Activated T-helper 2 cell treated with anti-CD3 and anti-CD28 coated beads, Interferon-gamma antibody, Interleukin-2, Interleukin-4, amounts not matched to agents 10 μg/mL and 5 μg/mL and 100 μg/mL, durations not matched to agents 14 hours and 24 hours and 36 hours (primary cell): ENCODE measurements at regions not wholly inside any gene's neighbourhood (a gene's known extent, or its start where the extent isn't known, plus 50 kb on each side); places are given as distances from the start of the nearest gene placed in this dataset.
"Not testable (repeated sequence)": the region's sequence is repeated elsewhere in the genome, so short reads cannot be mapped to it uniquely, and the experiment has no call there.

Experiments
- DNase-seq: peaks from one replicate; pipeline ENCODE4 v3.0.0; 2021; ENCODE audit warnings: low spot score
- H3K27ac Mint-ChIP-seq: one replicate; pipeline ENCODE4 v1.8.0; 2021; ENCODE audit warnings: mixed read lengths
- H3K27me3 Mint-ChIP-seq: one replicate; pipeline ENCODE4 v1.8.0; 2021; ENCODE audit warnings: low read depth, mixed read lengths
- H3K36me3 Mint-ChIP-seq: one replicate; pipeline ENCODE4 v1.8.0; 2021; ENCODE audit warnings: low read depth, mixed read lengths
- H3K4me1 Mint-ChIP-seq: one replicate; pipeline ENCODE4 v1.8.0; 2021; ENCODE audit warnings: low read depth, mixed read lengths
- H3K4me3 Mint-ChIP-seq: one replicate; pipeline ENCODE4 v1.8.0; 2021; ENCODE audit warnings: low read depth, mild to moderate bottlenecking, moderate library complexity, mixed read lengths
- H3K9me3 Mint-ChIP-seq: one replicate; pipeline ENCODE4 v1.8.0; 2021; ENCODE audit warnings: mixed read lengths
- intact Hi-C: fragments of 100-400 bp; cut with micrococcal nuclease; formaldehyde crosslinking; loops from one replicate; pipeline ENCODE4 v1.15.1; 2023

- H3K27me3 Mint-ChIP-seq = no peaks in the 10 kb centered on the region
- H3K4me3 Mint-ChIP-seq = no peak overlapping the region
- no peaks in the 10 kb centered on the region for H3K36me3 Mint-ChIP-seq
- no peak for DNase-seq
- H3K9me3 Mint-ChIP-seq = no peaks in the 10 kb centered on the region
- H3K4me1 Mint-ChIP-seq = no peaks in the 10 kb centered on the region
- no peak overlapping the region for H3K27ac Mint-ChIP-seq
- intact Hi-C loops = no loop called here
These were observed 91.6 kb upstream of the DST start for GRCh38 chr6:56734335-56734734.

- Mint-ChIP-seq H3K9me3 (no peaks in the 10 kb centered on the region), H3K4me1 (no peaks in the 10 kb centered on the region), H3K27me3 (no peaks in the 10 kb centered on the region), H3K4me3 (no peak overlapping the region), H3K36me3 (no peaks in the 10 kb centered on the region), H3K27ac (no peak overlapping the region)
- intact Hi-C loops = no loop called here
- DNase-seq = no peak
These were observed 90.6 kb upstream of the DST start for GRCh38 chr6:56733211-56733697.

- no peak overlapping the region for H3K27ac Mint-ChIP-seq
- H3K4me3 Mint-ChIP-seq = no peak overlapping the region
- intact Hi-C loops = no loop called here
- H3K27me3 Mint-ChIP-seq = no peaks in the 10 kb centered on the region
- DNase-seq = no peak
- no peaks in the 10 kb centered on the region for H3K9me3 Mint-ChIP-seq
- H3K36me3 Mint-ChIP-seq = no peaks in the 10 kb centered on the region
- H3K4me1 Mint-ChIP-seq = no peaks in the 10 kb centered on the region
These were observed 89.8 kb upstream of the DST start for GRCh38 chr6:56732517-56732916.

- intact Hi-C loops = no loop called here
- Mint-ChIP-seq H3K4me1 (no peaks in the 10 kb centered on the region), H3K9me3 (no peaks in the 10 kb centered on the region), H3K4me3 (no peak overlapping the region), H3K27me3 (no peaks in the 10 kb centered on the region), H3K36me3 (no peaks in the 10 kb centered on the region), H3K27ac (no peak overlapping the region)
- no peak for DNase-seq
These were observed 88.2 kb upstream of the DST start for GRCh38 chr6:56730663-56731529.

- no peak overlapping the region for H3K4me3 Mint-ChIP-seq
- no peaks in the 10 kb centered on the region for H3K36me3 Mint-ChIP-seq
- no peaks in the 10 kb centered on the region for H3K27me3 Mint-ChIP-seq
- H3K9me3 Mint-ChIP-seq = no peaks in the 10 kb centered on the region
- no peak for DNase-seq
- H3K4me1 Mint-ChIP-seq = no peaks in the 10 kb centered on the region
- intact Hi-C loops = no loop called here
- no peak overlapping the region for H3K27ac Mint-ChIP-seq
These were observed 87.0 kb upstream of the DST start for GRCh38 chr6:56729719-56730118.

- H3K36me3 Mint-ChIP-seq, H3K27ac Mint-ChIP-seq, H3K4me1 Mint-ChIP-seq, H3K9me3 Mint-ChIP-seq, DNase-seq, H3K27me3 Mint-ChIP-seq, intact Hi-C loops, H3K4me3 Mint-ChIP-seq: not testable (repeated sequence)
These were observed 86.5 kb upstream of the DST start for GRCh38 chr6:56729166-56729565.

- H3K4me3 Mint-ChIP-seq = no peak overlapping the region
- H3K4me1 Mint-ChIP-seq = no peaks in the 10 kb centered on the region
- H3K27me3 Mint-ChIP-seq = no peaks in the 10 kb centered on the region
- no peak for DNase-seq
- no peaks in the 10 kb centered on the region for H3K36me3 Mint-ChIP-seq
- H3K9me3 Mint-ChIP-seq = no peaks in the 10 kb centered on the region
- no peak overlapping the region for H3K27ac Mint-ChIP-seq
- intact Hi-C loops = no loop called here
These were observed 84.6 kb upstream of the DST start for GRCh38 chr6:56727097-56727850.

GRCh38 chr6:56725254-56725653 is 82.6 kb upstream of the DST start:
- H3K9me3 Mint-ChIP-seq = no peaks in the 10 kb centered on the region
- no peaks in the 10 kb centered on the region for H3K36me3 Mint-ChIP-seq
- no peaks in the 10 kb centered on the region for H3K4me1 Mint-ChIP-seq
- DNase-seq = no peak
- intact Hi-C loops = no loop called here
- H3K27ac Mint-ChIP-seq = no peak overlapping the region
- no peak overlapping the region for H3K4me3 Mint-ChIP-seq
- no peaks in the 10 kb centered on the region for H3K27me3 Mint-ChIP-seq

GRCh38 chr6:56724455-56724854 is 81.8 kb upstream of the DST start:
- Mint-ChIP-seq H3K9me3 (peaks cover 3% of the 10 kb centered on the region), H3K27me3 (no peaks in the 10 kb centered on the region), H3K36me3 (no peaks in the 10 kb centered on the region), H3K4me3 (no peak overlapping the region), H3K4me1 (no peaks in the 10 kb centered on the region), H3K27ac (no peak overlapping the region)
- intact Hi-C loops = no loop called here
- no peak for DNase-seq

- peaks cover 3% of the 10 kb centered on the region for H3K27me3 Mint-ChIP-seq
- intact Hi-C loops = no loop called here
These were observed 78.2 kb upstream of the DST start for GRCh38 chr6:56720882-56721281.

GRCh38 chr6:56720202-56720601 is 77.5 kb upstream of the DST start:
- intact Hi-C loops, H3K4me1 Mint-ChIP-seq, DNase-seq, H3K4me3 Mint-ChIP-seq, H3K36me3 Mint-ChIP-seq, H3K27me3 Mint-ChIP-seq, H3K9me3 Mint-ChIP-seq, H3K27ac Mint-ChIP-seq: not testable (repeated sequence)

More at GRCh38 chr6:56720882-56721281, 78.2 kb upstream of the DST start:
- Mint-ChIP-seq H3K4me3 (no peak overlapping the region), H3K9me3 (peaks cover 4% of the 10 kb centered on the region), H3K36me3 (no peaks in the 10 kb centered on the region), H3K27ac (no peak overlapping the region), H3K4me1 (no peaks in the 10 kb centered on the region)
- no peak for DNase-seq

GRCh38 chr6:56719315-56720058 is 76.8 kb upstream of the DST start:
- H3K27me3 Mint-ChIP-seq, H3K27ac Mint-ChIP-seq, H3K36me3 Mint-ChIP-seq, intact Hi-C loops, H3K9me3 Mint-ChIP-seq, H3K4me1 Mint-ChIP-seq, H3K4me3 Mint-ChIP-seq, DNase-seq: not testable (repeated sequence)

- Mint-ChIP-seq H3K27me3 (peaks cover 3% of the 10 kb centered on the region), H3K4me1 (no peaks in the 10 kb centered on the region), H3K4me3 (no peak overlapping the region), H3K27ac (no peak overlapping the region), H3K36me3 (no peaks in the 10 kb centered on the region), H3K9me3 (peaks cover 4% of the 10 kb centered on the region)
- DNase-seq = no peak
- intact Hi-C loops = no loop called here
These were observed 75.5 kb upstream of the DST start for GRCh38 chr6:56718236-56718635.
